Kidney (tissue), 13 donors: ENCODE measurements at regions not wholly inside any gene's neighbourhood (a gene's known extent, or its start where the extent isn't known, plus 50 kb on each side); places are given as distances from the start of the nearest gene placed in this dataset.
A peak's percentile ranks its signal among the peaks of the same experiment; 100 is the strongest.

Experiments used
- DNase-seq, 5 donors: peaks; one replicate each; pipeline ENCODE4 v3.0.0-alpha.2; 2013 to 2020
- FAIRE-seq: peaks from 2 replicates; lab custom pipeline; 2012; peaks lifted over from hg19 to GRCh38; lab: Jason Lieb, UNC
- H3K27ac ChIP-seq, 2 donors: one replicate each; pipeline ENCODE4 v1.7.0; 2013; ENCODE audit warnings: low read depth in 2 of 2, low read length in 2 of 2, inconsistent platforms in 1 of 2
- H3K27me3 ChIP-seq: one replicate; pipeline ENCODE4 v1.7.1; 2013; ENCODE audit warnings: low read length, inconsistent platforms; ENCODE audit not compliant: control insufficient read depth, insufficient read depth
- H3K36me3 ChIP-seq, 3 donors: one replicate each; pipeline versions ENCODE4 v1.7.0 to v1.7.1; 2013; ENCODE audit warnings: low read length in 3 of 3, control low read depth in 1 of 3, inconsistent platforms in 1 of 3; ENCODE audit not compliant: insufficient read depth in 3 of 3, control insufficient read depth in 2 of 3
- H3K4me1 ChIP-seq, 3 donors: one replicate each; pipeline versions ENCODE4 v1.7.0 to v1.7.1; 2013; ENCODE audit warnings: low read length in 3 of 3, inconsistent platforms in 1 of 3, low read depth in 1 of 3; ENCODE audit not compliant: control insufficient read depth in 2 of 3, insufficient read depth in 2 of 3
- H3K4me3 ChIP-seq, 3 donors: one replicate each; pipeline versions ENCODE4 v1.7.0 to v1.8.1; 2013; ENCODE audit warnings: low read length in 3 of 3, control low read depth in 1 of 3, inconsistent platforms in 1 of 3
- H3K9ac ChIP-seq, 3 donors: one replicate each; pipeline versions ENCODE4 v1.7.0 to v1.7.1; 2013; ENCODE audit warnings: low read length in 3 of 3, control low read depth in 1 of 3, inconsistent platforms in 1 of 3
- H3K9me3 ChIP-seq, 3 donors: one replicate each; pipeline versions ENCODE4 v1.7.0 to v1.7.1; 2013; ENCODE audit warnings: low read length in 3 of 3, control low read depth in 1 of 3, inconsistent platforms in 1 of 3; ENCODE audit not compliant: control insufficient read depth in 2 of 3, insufficient read depth in 1 of 3
- CTCF ChIP-seq: IDR thresholded peaks from 3 replicates; pipeline ENCODE4 v1.5.1; 2012; ENCODE audit warnings: mild to moderate bottlenecking, moderate library complexity, borderline replicate concordance; ENCODE audit not compliant: insufficient read depth; ENCODE audit errors: extremely low read depth
- intact Hi-C: fragments of 100-400 bp; cut with DNase I; formaldehyde crosslinking; loops from one replicate; pipeline ENCODE4 v1.11.1; 2022
- donor health status: control.
- donor health status: control.
- donor health status: control.
- donor health status: control.
- donor health status: control.
- donor health status: DM: yes; HTN: yes; CAD: no.
- donor health status: Normal renal cell carcinoma (clear cell type).

DNA sequence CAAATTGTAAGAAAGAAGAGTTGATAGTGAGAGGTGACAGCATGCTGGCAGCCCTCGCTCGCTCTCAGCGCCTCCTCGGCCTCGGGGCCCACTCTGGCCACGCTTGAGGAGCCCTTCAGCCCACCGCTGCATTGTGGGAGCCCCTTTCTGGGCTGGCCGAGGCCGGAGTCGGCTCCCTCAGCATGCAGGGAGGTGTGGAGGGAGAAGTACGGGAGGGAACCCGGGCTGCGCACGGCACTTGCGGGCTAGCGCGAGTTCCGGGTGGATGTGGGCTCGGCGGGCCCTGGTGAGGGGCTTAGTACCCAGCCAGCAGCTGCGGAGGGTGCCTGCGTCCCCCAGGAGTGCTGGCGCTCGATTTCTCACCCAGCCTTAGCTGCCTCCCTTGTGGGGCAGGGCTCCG lies 539.7 kb upstream of the CCDC179 start:
- peak in 1 of 5 donors; percentile 60 for DNase-seq
- no peak overlapping the region for H3K9ac ChIP-seq
- H3K27ac ChIP-seq: no peak overlapping the region
- no peak overlapping the region for H3K4me3 ChIP-seq
- H3K27me3 ChIP-seq: no peaks in the 10 kb centered on the region
- no peak for TF ChIP-seq CTCF
- H3K36me3 ChIP-seq: no peaks in the 10 kb centered on the region
- intact Hi-C loops: no loop called here
- H3K9me3 ChIP-seq: no peaks in the 10 kb centered on the region
- no peaks in the 10 kb centered on the region for H3K4me1 ChIP-seq
- no peak for FAIRE-seq

DNA sequence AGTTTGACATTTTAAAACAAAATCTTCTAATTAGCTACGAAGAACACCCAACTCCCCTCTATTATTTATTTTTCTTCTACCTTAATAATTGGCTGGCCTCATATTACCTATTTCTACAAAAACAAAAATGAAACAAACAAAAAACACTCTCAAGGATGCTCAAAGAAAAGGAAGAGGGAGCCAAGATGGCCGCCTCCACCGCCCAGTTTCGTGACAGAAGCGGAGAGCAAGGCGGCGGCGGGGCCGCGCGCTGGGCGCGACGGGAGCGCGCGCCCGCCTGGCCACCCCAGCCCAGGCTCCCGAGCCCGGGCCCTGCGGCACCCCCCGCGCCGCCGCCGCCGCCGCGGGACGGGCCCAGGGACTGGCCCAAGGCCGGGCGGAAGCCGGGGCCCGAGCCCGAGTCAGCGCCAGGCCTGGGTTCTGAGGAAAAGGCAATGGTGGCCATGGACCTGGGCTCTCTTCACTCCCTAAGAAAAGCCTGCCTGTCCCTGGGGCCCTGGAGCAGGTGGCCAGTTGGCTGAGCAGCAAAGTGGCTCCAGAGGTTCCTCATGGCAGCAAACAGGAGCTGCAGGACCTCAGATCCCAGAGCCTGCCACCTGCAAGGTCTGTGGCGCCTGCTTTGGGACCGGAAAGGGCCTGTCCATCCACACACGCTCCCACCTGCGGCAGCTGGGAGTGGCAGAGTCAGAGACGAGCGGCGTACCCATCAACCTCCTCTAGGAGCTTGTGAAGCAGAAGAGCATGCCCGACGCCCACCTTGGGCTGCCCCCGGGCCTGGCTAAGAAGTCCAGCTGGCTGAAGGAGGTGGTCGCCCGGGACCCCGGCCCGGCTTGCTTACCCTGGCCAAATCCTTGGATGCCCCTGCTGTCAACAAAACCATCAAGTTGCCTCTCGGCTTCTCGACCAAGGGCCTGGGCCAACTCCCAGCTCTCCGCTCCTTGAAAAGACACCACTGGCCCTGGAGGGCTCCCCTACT lies 543.2 kb upstream of the CCDC179 start:
- Histone ChIP-seq H3K36me3 (no peaks in the 10 kb centered on the region), H3K27ac (no peak overlapping the region), H3K9me3 (no peaks in the 10 kb centered on the region), H3K27me3 (no peaks in the 10 kb centered on the region), H3K4me1 (no peaks in the 10 kb centered on the region), H3K4me3 (no peak overlapping the region), H3K9ac (no peak overlapping the region)
- no peak for TF ChIP-seq CTCF
- intact Hi-C loops: no loop called here
- no peak for FAIRE-seq
- peak in 1 of 5 donors; percentile 61 for DNase-seq

DNA sequence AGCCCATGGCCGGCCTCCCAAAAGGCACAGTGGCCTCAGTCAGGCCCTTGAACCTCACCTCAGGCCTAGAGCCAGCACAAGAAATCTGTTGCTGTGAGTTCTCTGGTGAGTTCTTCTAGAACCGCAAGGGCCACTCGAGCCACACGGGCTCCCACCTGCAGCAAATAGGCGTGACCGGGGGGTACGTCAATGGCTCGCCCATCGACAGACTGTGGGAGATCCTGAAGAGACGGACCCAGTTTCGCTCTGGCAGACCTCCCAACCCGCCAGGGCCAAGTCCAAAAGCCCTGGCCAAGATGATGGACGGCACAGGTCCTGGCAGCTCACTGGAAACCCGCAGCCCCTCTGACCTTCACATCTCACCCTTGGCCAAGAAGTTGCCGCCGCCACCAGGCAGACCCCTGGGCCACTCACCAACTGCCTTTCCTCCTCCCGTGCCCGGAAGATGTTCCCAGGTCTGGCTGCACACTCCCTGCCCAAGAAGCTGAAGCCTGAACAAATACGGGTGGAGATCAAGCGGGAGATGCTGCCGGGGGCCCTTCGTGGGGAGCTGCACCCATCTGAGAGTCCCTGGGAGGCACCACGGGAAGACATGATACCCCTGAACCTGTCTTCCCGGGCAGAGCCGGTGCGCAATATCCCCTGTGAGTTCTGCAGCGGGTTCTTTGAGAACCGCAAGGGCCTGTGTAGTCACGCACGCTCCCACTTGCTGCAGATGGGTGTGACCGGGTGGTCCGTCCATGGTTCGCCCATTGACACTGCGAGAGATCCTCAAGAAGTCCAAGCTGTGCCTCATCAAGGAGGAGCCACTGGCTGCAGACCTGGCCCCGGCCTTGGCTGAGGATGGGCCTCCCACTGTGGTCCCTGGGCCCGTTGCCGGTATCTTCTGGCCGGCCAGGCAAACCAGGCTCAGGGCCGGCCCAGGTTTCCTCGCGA lies 544.2 kb upstream of the CCDC179 start:
- Histone ChIP-seq H3K9ac (no peak overlapping the region), H3K36me3 (no peaks in the 10 kb centered on the region), H3K27ac (no peak overlapping the region), H3K4me3 (no peak overlapping the region), H3K9me3 (peaks cover 0 to 2% (median 0%) of the 10 kb centered on the region in 3 donors), H3K27me3 (no peaks in the 10 kb centered on the region), H3K4me1 (no peaks in the 10 kb centered on the region)
- no peak for TF ChIP-seq CTCF
- intact Hi-C loops: no loop called here
- DNase-seq: peak in 1 of 5 donors; percentile 59
- no peak for FAIRE-seq
